IMR-90 (cell line): ENCODE measurements at regions not wholly inside any gene's neighbourhood (a gene's known extent, or its start where the extent isn't known, plus 50 kb on each side); places are given as distances from the start of the nearest gene placed in this dataset.

Experiments
- ATAC-seq: fragments of 200-7000 bp; cut with Tn5 transposase; 2 replicates; pipeline ENCODE4 v1.9.1; 2020; ENCODE audit warnings: low read depth, mild to moderate bottlenecking, moderate library complexity
- BruUV-seq: library from RNA; stranded (reverse); fragments of 400-500 nt; replicated peaks from 2 replicates; lab custom pipeline; 2021; lab: Mats Ljungman, UMichigan
- CTCF ChIA-PET: fragments of 300-600 bp; formaldehyde crosslinking; extraction: SDS; loops from one replicate; lab custom pipeline; 2021; ENCODE audit warnings: antibody characterized with exemption; lab: Yijun Ruan, JAX
- POLR2A ChIA-PET: fragments of 300-600 bp; sonication (Branson Sonifier 250); formaldehyde crosslinking; loops from one replicate; lab custom pipeline; 2022; ENCODE audit warnings: antibody characterized with exemption; ENCODE audit not compliant: unreplicated experiment; lab: Charles Lee
- DNase-seq: peaks from one replicate; pipeline ENCODE4 v3.0.0; 2013
- H2AFZ ChIP-seq: replicated peaks from 2 replicates; pipeline ENCODE3; 2013; ENCODE audit warnings: low read length, mild to moderate bottlenecking; ENCODE audit not compliant: poor library complexity
- H2AK5ac ChIP-seq: 2 replicates; pipeline ENCODE4 v1.6.1; 2013; ENCODE audit warnings: low read depth, low read length, inconsistent platforms
- H2AK9ac ChIP-seq: replicated peaks from 2 replicates; pipeline ENCODE3; 2013; ENCODE audit warnings: mild to moderate bottlenecking, low read depth, low read length, moderate library complexity; ENCODE audit not compliant: poor library complexity
- H2BK120ac ChIP-seq: 2 replicates; pipeline ENCODE4 v1.6.1; 2013; ENCODE audit warnings: low read depth, low read length, inconsistent platforms
- H2BK15ac ChIP-seq: 3 replicates; pipeline ENCODE4 v1.6.1; 2013; ENCODE audit warnings: low read depth, low read length, inconsistent platforms
- H2BK20ac ChIP-seq: 2 replicates; pipeline ENCODE4 v1.6.1; 2013; ENCODE audit warnings: low read depth, mild to moderate bottlenecking, inconsistent platforms, low read length, moderate library complexity
- H2BK5ac ChIP-seq: 2 replicates; pipeline ENCODE4 v1.6.1; 2013; ENCODE audit warnings: mild to moderate bottlenecking, low read depth, low read length, inconsistent platforms; ENCODE audit not compliant: poor library complexity, severe bottlenecking
- H3K14ac ChIP-seq: replicated peaks from 2 replicates; pipeline ENCODE4 v1.6.1; 2013; ENCODE audit warnings: low read depth, low read length, inconsistent platforms
- H3K18ac ChIP-seq: 2 replicates; pipeline ENCODE4 v1.6.1; 2013; ENCODE audit warnings: low read depth, low read length, control low read depth
- H3K23ac ChIP-seq: 2 replicates; pipeline ENCODE4 v1.6.1; 2013; ENCODE audit warnings: low read depth, low read length, inconsistent platforms
- H3K27ac ChIP-seq: 2 replicates; pipeline ENCODE4 v1.5.1; 2013; ENCODE audit warnings: mild to moderate bottlenecking, control low read depth, low read length; ENCODE audit not compliant: insufficient read depth
- H3K27me3 ChIP-seq: 2 replicates; pipeline ENCODE4 v1.6.1; 2013; ENCODE audit warnings: low read length; ENCODE audit not compliant: control insufficient read depth, insufficient read depth
- H3K36me3 ChIP-seq: 2 replicates; pipeline ENCODE4 v1.6.1; 2013; ENCODE audit warnings: low read length, mixed read lengths; ENCODE audit not compliant: control insufficient read depth, insufficient read depth
- H3K4ac ChIP-seq: 2 replicates; pipeline ENCODE4 v1.6.1; 2013; ENCODE audit warnings: low read depth, low read length, inconsistent platforms
- H3K4me1 ChIP-seq: 2 replicates; pipeline ENCODE4 v1.6.1; 2013; ENCODE audit warnings: low read length, mixed read lengths; ENCODE audit not compliant: control insufficient read depth, insufficient read depth
- H3K4me2 ChIP-seq: 2 replicates; pipeline ENCODE4 v1.6.1; 2013; ENCODE audit warnings: low read depth, mild to moderate bottlenecking, control low read depth, low read length, moderate library complexity
- H3K4me3 ChIP-seq: 2 replicates; pipeline ENCODE4 v1.5.1; 2013; ENCODE audit warnings: low read depth, mild to moderate bottlenecking, control low read depth, low read length, moderate library complexity; ENCODE audit not compliant: insufficient read depth
- H3K56ac ChIP-seq: 2 replicates; pipeline ENCODE4 v1.6.1; 2013; ENCODE audit warnings: low read length, inconsistent platforms; ENCODE audit not compliant: insufficient read depth; ENCODE audit errors: extremely low read depth
- H3K79me1 ChIP-seq, 2 experiments: 2 replicates each; pipeline ENCODE4 v1.6.1; 2013; ENCODE audit warnings: low read length in 2 of 2, inconsistent platforms in 1 of 2, low read depth in 1 of 2
- H3K9ac ChIP-seq: 2 replicates; pipeline ENCODE4 v1.6.1; 2013; ENCODE audit warnings: low read depth, low read length, control low read depth
- H3K9me1 ChIP-seq: 2 replicates; pipeline ENCODE4 v1.6.1; 2013; ENCODE audit warnings: low read length, inconsistent platforms; ENCODE audit not compliant: insufficient read depth
- H3K9me3 ChIP-seq: 2 replicates; pipeline ENCODE4 v1.6.1; 2013; ENCODE audit warnings: low read length; ENCODE audit not compliant: control insufficient read depth, insufficient read depth
- H4K20me1 ChIP-seq: 2 replicates; pipeline ENCODE4 v1.6.1; 2013; ENCODE audit warnings: low read length, inconsistent platforms; ENCODE audit not compliant: insufficient read depth
- H4K5ac ChIP-seq: 2 replicates; pipeline ENCODE4 v1.6.1; 2013; ENCODE audit warnings: mild to moderate bottlenecking, low read depth, low read length, control low read depth
- H4K8ac ChIP-seq, 2 experiments: 2 replicates each; pipeline ENCODE4 v1.6.1; 2013; ENCODE audit warnings: low read depth in 2 of 2, low read length in 2 of 2, control low read depth in 1 of 2, inconsistent platforms in 1 of 2
- H4K91ac ChIP-seq: 2 replicates; pipeline ENCODE4 v1.6.1; 2013; ENCODE audit warnings: low read depth, low read length, inconsistent platforms; ENCODE audit not compliant: insufficient read depth
- BHLHE40 ChIP-seq: fragments of 150-350 bp; IDR thresholded peaks from 2 replicates; pipeline ENCODE4 v1.6.1; 2016; ENCODE audit warnings: mild to moderate bottlenecking, low read depth, low read length
- CEBPB ChIP-seq: IDR thresholded peaks from 2 replicates; pipeline ENCODE4 v1.6.1; 2012; ENCODE audit warnings: low read depth, low read length, improper control_type of control experiment
- CHD1 ChIP-seq: IDR thresholded peaks from 2 replicates; pipeline ENCODE4 v1.6.1; 2012; ENCODE audit warnings: low read depth, low read length, improper control_type of control experiment
- CTCF ChIP-seq: conservative IDR thresholded peaks from 2 replicates; pipeline ENCODE4 v1.5.1; 2012; ENCODE audit warnings: mild to moderate bottlenecking, low read depth, low read length, improper control_type of control experiment
- FOS ChIP-seq: fragments of 150-350 bp; IDR thresholded peaks from 2 replicates; pipeline ENCODE4 v1.6.1; 2016; ENCODE audit warnings: low read depth, low read length
- MAFK ChIP-seq: IDR thresholded peaks from 2 replicates; pipeline ENCODE4 v1.6.1; 2012; ENCODE audit warnings: low read depth, low read length, improper control_type of control experiment
- MAZ ChIP-seq: IDR thresholded peaks from 2 replicates; pipeline ENCODE4 v1.6.1; 2012; ENCODE audit warnings: low read depth, mild to moderate bottlenecking, low read length, improper control_type of control experiment, moderate library complexity, borderline replicate concordance
- MXI1 ChIP-seq: IDR thresholded peaks from 2 replicates; pipeline ENCODE4 v1.6.1; 2012; ENCODE audit warnings: low read depth, mild to moderate bottlenecking, low read length, moderate library complexity, borderline replicate concordance
- NFE2L2 ChIP-seq: fragments of 150-350 bp; IDR thresholded peaks from 2 replicates; pipeline ENCODE4 v1.6.1; 2016; ENCODE audit warnings: low read depth, mild to moderate bottlenecking, low read length
- POLR2A ChIP-seq: IDR thresholded peaks from 2 replicates; pipeline ENCODE4 v1.6.1; 2012; ENCODE audit warnings: mild to moderate bottlenecking, low read depth, low read length
- RAD21 ChIP-seq: IDR thresholded peaks from 2 replicates; pipeline ENCODE4 v1.6.1; 2012; ENCODE audit warnings: low read length, improper control_type of control experiment
- RCOR1 ChIP-seq: IDR thresholded peaks from 2 replicates; pipeline ENCODE4 v1.6.1; 2012; ENCODE audit warnings: mild to moderate bottlenecking, low read length, improper control_type of control experiment; ENCODE audit not compliant: insufficient replicate concordance
- RFX5 ChIP-seq: IDR thresholded peaks from 2 replicates; pipeline ENCODE4 v1.8.0; 2012; ENCODE audit warnings: low read depth, mild to moderate bottlenecking, low read length, moderate library complexity
- SMC3 ChIP-seq: fragments of 150-350 bp; IDR thresholded peaks from 2 replicates; pipeline ENCODE4 v1.6.1; 2016; ENCODE audit warnings: low read depth, mild to moderate bottlenecking, antibody characterized with exemption, low read length, moderate library complexity
- WGBS, 2 experiments: methylation state at CpG; one replicate each; pipeline versions ENCODE4 v1.1.5 to v1.1.7; 2013; ENCODE audit warnings: missing lambda C conversion rate in 2 of 2; ENCODE audit not compliant: insufficient read length in 1 of 2; ENCODE audit errors: extremely low coverage in 2 of 2; 5-methylcytosine and 5-hydroxymethylcytosine counted together
- dilution Hi-C: fragments of 300-500 bp; cut with HindIII; formaldehyde crosslinking; loops from one replicate; pipeline ENCODE4 v1.14.3; 2018; ENCODE audit warnings: low sequenced_read_pairs; ENCODE audit not compliant: unreplicated experiment
- in situ Hi-C: fragments of 300-500 bp; cut with MboI; formaldehyde crosslinking; loops from 3 replicates; pipeline ENCODE4 v1.14.3; 2019; ENCODE audit warnings: low sequenced_read_pairs, inconsistent platforms, mixed read lengths
- intact Hi-C: fragments of 100-400 bp; cut with micrococcal nuclease; formaldehyde crosslinking; loops from 2 replicates; pipeline ENCODE4 v1.10.0; 2022
- TF ChIP-seq, protein P1 (sequence below): fragments of 150-350 bp; IDR thresholded peaks from 2 replicates; pipeline ENCODE4 v1.6.1; 2016; ENCODE audit warnings: low read depth, mild to moderate bottlenecking, low read length, moderate library complexity, borderline replicate concordance
- TF ChIP-seq, protein P2 (sequence below): fragments of 150-350 bp; IDR thresholded peaks from 2 replicates; pipeline ENCODE4 v1.6.1; 2017; ENCODE audit warnings: mild to moderate bottlenecking, antibody characterized with exemption, low read length, low read depth

- H3K27ac ChIP-seq, result no peak overlapping the region
- WGBS, 2 experiments, result no CpG with 5 or more reads among the region's 1 CpG
- TF ChIP-seq NFE2L2 (no peak), RAD21 (no peak), MAZ (no peak), FOS (no peak), MAFK (no peak), CHD1 (no peak), CEBPB (no peak), MXI1 (no peak), RFX5 (no peak), RCOR1 (no peak), BHLHE40 (no peak), POLR2A (no peak), SMC3 (no peak), CTCF (no peak)
- TF ChIP-seq, protein P1, sequence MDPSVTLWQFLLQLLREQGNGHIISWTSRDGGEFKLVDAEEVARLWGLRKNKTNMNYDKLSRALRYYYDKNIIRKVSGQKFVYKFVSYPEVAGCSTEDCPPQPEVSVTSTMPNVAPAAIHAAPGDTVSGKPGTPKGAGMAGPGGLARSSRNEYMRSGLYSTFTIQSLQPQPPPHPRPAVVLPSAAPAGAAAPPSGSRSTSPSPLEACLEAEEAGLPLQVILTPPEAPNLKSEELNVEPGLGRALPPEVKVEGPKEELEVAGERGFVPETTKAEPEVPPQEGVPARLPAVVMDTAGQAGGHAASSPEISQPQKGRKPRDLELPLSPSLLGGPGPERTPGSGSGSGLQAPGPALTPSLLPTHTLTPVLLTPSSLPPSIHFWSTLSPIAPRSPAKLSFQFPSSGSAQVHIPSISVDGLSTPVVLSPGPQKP, result no peak
- TF ChIP-seq, protein P2, sequence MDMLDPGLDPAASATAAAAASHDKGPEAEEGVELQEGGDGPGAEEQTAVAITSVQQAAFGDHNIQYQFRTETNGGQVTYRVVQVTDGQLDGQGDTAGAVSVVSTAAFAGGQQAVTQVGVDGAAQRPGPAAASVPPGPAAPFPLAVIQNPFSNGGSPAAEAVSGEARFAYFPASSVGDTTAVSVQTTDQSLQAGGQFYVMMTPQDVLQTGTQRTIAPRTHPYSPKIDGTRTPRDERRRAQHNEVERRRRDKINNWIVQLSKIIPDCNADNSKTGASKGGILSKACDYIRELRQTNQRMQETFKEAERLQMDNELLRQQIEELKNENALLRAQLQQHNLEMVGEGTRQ, result no peak
- no peak overlapping the region for H4K5ac ChIP-seq
- H3K79me1 ChIP-seq, result no peaks in the 10 kb centered on the region
- H2AK9ac ChIP-seq, result no peak overlapping the region
- H3K56ac ChIP-seq, result no peak overlapping the region
- H2AFZ ChIP-seq, result no peak overlapping the region
- ChIA-PET POLR2A (no interaction called here), CTCF (no interaction called here)
- no peaks in the 10 kb centered on the region for H3K36me3 ChIP-seq
- H3K14ac ChIP-seq, result no peak overlapping the region
- H3K27me3 ChIP-seq, result no peaks in the 10 kb centered on the region
- H2BK120ac ChIP-seq, result no peak overlapping the region
- no peak overlapping the region for H2BK20ac ChIP-seq
- no peaks in the 10 kb centered on the region for H3K9me1 ChIP-seq
- H4K91ac ChIP-seq, result no peak overlapping the region
- in situ Hi-C loops, result no loop called here
- H2BK5ac ChIP-seq, result no peak overlapping the region
- no peaks in the 10 kb centered on the region for H3K4me1 ChIP-seq
- H3K23ac ChIP-seq, result no peak overlapping the region
- H2BK15ac ChIP-seq, result no peak overlapping the region
- H3K4ac ChIP-seq, result no peak overlapping the region
- H3K18ac ChIP-seq, result no peak overlapping the region
- dilution Hi-C loops, result no loop called here
- ATAC-seq (no peak), DNase-seq (no peak)
- H3K4me3 ChIP-seq, result no peak overlapping the region
- no peak overlapping the region for H3K4me2 ChIP-seq
- H2AK5ac ChIP-seq, result no peak overlapping the region
- H4K8ac ChIP-seq, result no peak overlapping the region
- BruUV-seq, result no TSS peak
- no peaks in the 10 kb centered on the region for H3K9me3 ChIP-seq
- intact Hi-C loops, result no loop called here
- no peaks in the 10 kb centered on the region for H4K20me1 ChIP-seq
- H3K9ac ChIP-seq, result no peak overlapping the region
These were observed 127.4 kb upstream of the G2E3 start for GRCh38 chr14:30431552-30431951.
